ENCODE measurements at regions not wholly inside any gene's neighbourhood (a gene's known extent, or its start where the extent isn't known, plus 50 kb on each side); places are given as distances from the start of the nearest gene placed in this dataset.
"Not testable (repeated sequence)": the region's sequence is repeated elsewhere in the genome, so short reads cannot be mapped to it uniquely, and the experiment has no call there.

- H3K27ac ChIP-seq: no peak overlapping the region
Measured at GRCh38 chr6:897528-898207, 204.7 kb upstream of the EXOC2 start.

GRCh38 chr6:894274-894673 is 201.3 kb upstream of the EXOC2 start:
- H3K4me3 ChIP-seq: no peak overlapping the region

More at GRCh38 chr6:897528-898207, 204.7 kb upstream of the EXOC2 start:
- H3K4me3 ChIP-seq: no peak overlapping the region

GRCh38 chr6:890995-891394 is 198.1 kb upstream of the EXOC2 start:
- Histone ChIP-seq H3K4me3 (no peak overlapping the region), H3K27ac (no peak overlapping the region)

More at GRCh38 chr6:894274-894673, 201.3 kb upstream of the EXOC2 start:
- H3K27ac ChIP-seq: no peak overlapping the region

- no peak overlapping the region for H3K27ac ChIP-seq
Measured at GRCh38 chr6:890201-890600, 197.3 kb upstream of the EXOC2 start.

GRCh38 chr6:887583-888235 is 194.8 kb upstream of the EXOC2 start:
- Histone ChIP-seq H3K4me3 (no peak overlapping the region), H3K27ac (no peak overlapping the region)

More at GRCh38 chr6:890201-890600, 197.3 kb upstream of the EXOC2 start:
- H3K4me3 ChIP-seq: no peak overlapping the region

GRCh38 chr6:886116-886515 is 193.2 kb upstream of the EXOC2 start:
- H3K27ac ChIP-seq, H3K4me3 ChIP-seq: not testable (repeated sequence)

GRCh38 chr6:885051-885590 is 192.2 kb upstream of the EXOC2 start:
- Histone ChIP-seq H3K4me3 (no peak overlapping the region), H3K27ac (no peak overlapping the region)

- no peak overlapping the region for H3K27ac ChIP-seq
- no peak overlapping the region for H3K4me3 ChIP-seq
Measured at GRCh38 chr6:884570-884969, 191.6 kb upstream of the EXOC2 start.

GRCh38 chr6:882084-882598 is 189.2 kb upstream of the EXOC2 start:
- Histone ChIP-seq H3K4me3 (no peak overlapping the region), H3K27ac (no peak overlapping the region)

- H3K27ac ChIP-seq: no peak overlapping the region
- H3K4me3 ChIP-seq: no peak overlapping the region
Measured at GRCh38 chr6:878179-878578, 185.2 kb upstream of the EXOC2 start.

GRCh38 chr6:875012-875411 is 182.1 kb upstream of the EXOC2 start:
- Histone ChIP-seq H3K27ac (no peak overlapping the region), H3K4me3 (no peak overlapping the region)

GRCh38 chr6:872570-873125 is 179.7 kb upstream of the EXOC2 start:
- no peak overlapping the region for H3K27ac ChIP-seq
- no peak overlapping the region for H3K4me3 ChIP-seq

- Histone ChIP-seq H3K4me3 (no peak overlapping the region), H3K27ac (no peak overlapping the region)
Measured at GRCh38 chr6:871503-871902, 178.6 kb upstream of the EXOC2 start.

- no peak overlapping the region for H3K27ac ChIP-seq
Measured at GRCh38 chr6:870096-870495, 177.2 kb upstream of the EXOC2 start.

GRCh38 chr6:868201-868600 is 175.3 kb upstream of the EXOC2 start:
- H3K27ac ChIP-seq: no peak overlapping the region
- no peak overlapping the region for H3K4me3 ChIP-seq

More at GRCh38 chr6:870096-870495, 177.2 kb upstream of the EXOC2 start:
- no peak overlapping the region for H3K4me3 ChIP-seq

- no peak overlapping the region for H3K27ac ChIP-seq
- H3K4me3 ChIP-seq: no peak overlapping the region
Measured at GRCh38 chr6:867378-867777, 174.4 kb upstream of the EXOC2 start.

- no peak overlapping the region for H3K4me3 ChIP-seq
- H3K27ac ChIP-seq: no peak overlapping the region
Measured at GRCh38 chr6:866316-866715, 173.4 kb upstream of the EXOC2 start.

GRCh38 chr6:865846-866245 is 172.9 kb upstream of the EXOC2 start:
- no peak overlapping the region for H3K27ac ChIP-seq
- no peak overlapping the region for H3K4me3 ChIP-seq

GRCh38 chr6:863831-864230 is 170.9 kb upstream of the EXOC2 start:
- H3K27ac ChIP-seq: no peak overlapping the region
- H3K4me3 ChIP-seq: no peak overlapping the region

- H3K4me3 ChIP-seq: not testable (repeated sequence)
- H3K27ac ChIP-seq: peak overlapping the region in 5 of 21 experiments; percentile 23 to 58 (median 30)
Measured at GRCh38 chr6:863127-863526, 170.2 kb upstream of the EXOC2 start.

GRCh38 chr6:859936-860335 is 167.0 kb upstream of the EXOC2 start:
- Histone ChIP-seq H3K27ac (no peak overlapping the region), H3K4me3 (no peak overlapping the region)

Measured in skin epidermis (tissue), 12 donors.